Fibroblast of the conjunctiva (primary cell): ENCODE measurements at regions not wholly inside any gene's neighbourhood (a gene's known extent, or its start where the extent isn't known, plus 50 kb on each side); places are given as distances from the start of the nearest gene placed in this dataset.
"Not testable (repeated sequence)": the region's sequence is repeated elsewhere in the genome, so short reads cannot be mapped to it uniquely, and the experiment has no call there.

ENCODE experiments used
- DNase-seq: peaks from one replicate; pipeline ENCODE4 v3.0.0-alpha.2; 2010; ENCODE audit warnings: low read depth

DNA sequence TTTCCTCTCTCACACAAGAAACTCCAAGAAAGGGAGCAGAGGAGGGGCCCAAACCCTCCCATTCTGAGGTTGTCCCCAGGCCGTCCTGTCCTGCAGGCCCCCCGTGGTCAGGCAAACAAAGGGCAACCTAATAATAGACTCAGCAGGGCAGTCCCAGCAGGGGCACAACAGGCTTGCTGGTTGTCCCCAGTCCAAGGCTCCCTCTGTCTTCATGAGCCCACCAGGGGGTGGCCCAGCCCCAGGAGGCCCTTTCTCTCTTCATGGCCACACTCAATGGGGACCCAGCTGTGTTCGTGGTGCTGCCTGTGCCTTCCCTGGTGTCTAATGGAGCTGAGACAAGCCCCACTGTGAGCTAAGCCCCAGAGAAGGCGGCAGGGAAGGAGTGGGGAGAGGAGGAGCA, 359.9 kb downstream of the ADGRD1 start:
- DNase-seq = no peak

GRCh38 chr12:131314524-131315090, 360.9 kb downstream of the ADGRD1 start:
- no peak for DNase-seq

GRCh38 chr12:131315601-131316000, 361.9 kb downstream of the ADGRD1 start:
- no peak for DNase-seq

DNA sequence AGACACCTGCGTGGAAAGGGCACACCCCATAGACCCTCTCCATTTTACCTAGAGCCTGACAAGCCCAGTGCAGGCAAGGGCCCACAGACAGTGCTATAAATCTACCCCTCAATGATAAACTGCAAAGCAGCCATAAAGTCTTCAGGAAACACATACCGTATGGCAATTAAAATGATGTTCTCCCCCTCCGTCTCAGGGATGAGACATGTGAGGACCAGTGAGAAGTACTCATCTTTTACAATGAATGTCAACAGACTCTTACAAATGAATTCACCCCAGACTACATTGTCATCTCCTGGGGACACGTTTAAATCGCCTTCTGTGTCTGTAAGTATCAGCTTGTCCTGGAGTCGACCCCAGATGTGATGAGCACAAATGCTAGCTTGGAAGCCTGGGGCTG, 362.7 kb downstream of the ADGRD1 start:
- DNase-seq = no peak

GRCh38 chr12:131318045-131318685, 364.5 kb downstream of the ADGRD1 start:
- no peak for DNase-seq

GRCh38 chr12:131321988-131322387, 368.3 kb downstream of the ADGRD1 start:
- DNase-seq = no peak

GRCh38 chr12:131322460-131322859, 368.8 kb downstream of the ADGRD1 start:
- not testable (repeated sequence) for DNase-seq

DNA sequence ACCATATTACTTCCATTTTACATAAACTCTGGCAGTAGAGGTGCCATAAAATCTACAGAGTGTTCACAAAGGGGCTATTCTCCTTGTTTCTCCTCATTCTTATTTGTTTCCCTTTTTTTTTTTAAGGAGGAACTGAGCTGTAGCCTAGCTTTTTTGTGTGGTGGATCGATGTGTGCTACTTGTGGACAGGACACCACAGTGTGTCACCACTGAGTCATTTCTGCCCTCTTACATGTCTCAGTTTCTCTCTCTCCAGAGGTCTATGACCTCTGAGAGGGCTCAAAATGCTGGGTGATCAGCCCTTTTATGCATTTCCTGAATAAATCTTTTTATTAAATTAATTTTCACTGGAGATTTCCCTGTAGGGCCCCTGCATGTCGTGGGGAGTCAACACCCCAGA, 370.2 kb downstream of the ADGRD1 start:
- DNase-seq = no peak

DNA sequence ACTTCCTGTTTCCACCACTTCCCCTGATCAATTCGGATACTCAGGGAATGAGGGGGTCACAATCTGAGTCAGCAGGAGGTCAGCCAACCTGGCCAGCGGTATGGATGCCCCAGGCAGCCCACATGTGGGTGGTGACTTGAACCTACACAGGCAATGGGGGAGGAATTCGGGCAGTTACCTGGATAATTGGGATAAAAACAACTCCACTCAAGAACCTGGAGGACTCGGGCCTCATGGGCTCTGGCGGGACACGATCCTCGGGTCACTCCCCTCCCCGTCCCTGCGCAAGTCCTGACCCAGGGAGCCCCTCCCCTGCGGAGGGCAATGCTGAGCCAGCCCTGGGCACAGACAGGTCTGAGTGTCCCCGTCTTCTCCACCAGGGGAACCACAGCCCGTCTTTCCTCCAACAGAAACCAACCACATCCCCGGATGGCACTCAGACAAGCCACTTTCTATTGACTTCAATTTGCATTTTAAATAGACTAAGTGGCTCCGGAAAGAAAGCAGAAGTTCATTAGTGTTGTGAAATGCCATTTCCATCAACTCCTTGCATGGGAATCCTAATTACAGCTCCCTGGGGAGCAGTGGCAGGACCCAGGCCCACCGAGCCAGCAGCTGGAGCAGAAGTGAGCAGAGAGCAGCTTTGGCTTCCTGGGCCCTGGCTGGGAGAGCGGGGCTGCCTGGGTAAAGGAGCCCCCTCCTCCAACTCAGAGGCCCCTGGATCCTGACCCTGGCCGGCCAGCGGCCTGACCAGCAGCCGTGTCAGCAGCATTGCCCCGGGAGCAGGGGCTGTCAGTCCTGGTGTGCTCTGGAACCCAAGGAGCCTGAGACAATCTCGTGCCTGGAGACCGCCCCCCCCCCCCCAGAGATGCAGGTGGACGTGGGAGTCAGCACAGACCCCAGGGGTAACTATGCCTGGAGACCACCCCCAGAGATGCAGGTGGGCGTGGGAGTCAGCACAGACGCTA, 374.1 kb downstream of the ADGRD1 start:
- DNase-seq = no peak

DNA sequence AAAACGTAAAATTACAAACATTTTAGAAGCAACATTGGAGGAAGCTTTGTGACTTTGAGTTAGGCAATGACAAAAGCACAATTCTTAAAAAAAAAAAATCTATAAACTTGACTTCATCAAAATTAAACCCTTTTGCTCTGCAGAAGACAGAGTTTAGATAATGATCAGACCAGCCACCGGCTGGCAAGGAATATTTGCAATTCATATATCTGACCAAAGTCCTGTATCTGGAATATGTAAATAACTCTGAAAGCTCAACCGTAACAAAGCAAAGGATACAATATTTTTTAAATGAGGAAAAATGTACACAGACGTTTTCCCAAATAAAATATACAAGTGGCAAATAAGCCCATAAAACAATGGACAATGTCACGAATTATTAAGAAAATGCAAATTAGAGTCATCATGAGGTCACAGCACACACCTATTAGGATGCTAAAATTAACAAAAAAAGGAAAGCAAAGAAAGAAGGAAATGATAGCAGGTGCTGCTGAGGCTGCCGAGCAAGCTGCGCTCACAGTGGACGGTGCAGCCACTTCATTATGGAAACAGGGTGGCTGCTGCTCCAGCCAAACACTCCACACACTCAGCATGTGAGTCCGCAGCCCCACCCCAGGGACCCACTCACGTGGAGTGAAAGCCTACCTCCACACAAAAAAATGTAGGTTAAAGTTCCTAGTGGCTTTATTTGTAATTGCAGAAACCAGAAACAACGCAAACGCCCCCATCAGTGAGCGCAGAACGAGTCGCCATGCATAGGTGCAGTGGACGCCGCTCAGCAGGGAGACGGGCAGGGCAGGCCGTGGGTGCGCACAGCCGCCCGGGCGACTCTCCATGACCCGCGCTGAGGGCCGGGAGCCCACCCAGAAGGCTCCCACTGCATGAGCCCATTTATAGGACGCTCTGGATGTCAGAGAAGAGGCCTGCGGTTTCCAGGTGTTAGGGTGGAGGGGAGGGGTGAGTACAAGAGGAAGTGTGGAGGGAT, 375.4 kb downstream of the ADGRD1 start:
- DNase-seq = not testable (repeated sequence)

DNA sequence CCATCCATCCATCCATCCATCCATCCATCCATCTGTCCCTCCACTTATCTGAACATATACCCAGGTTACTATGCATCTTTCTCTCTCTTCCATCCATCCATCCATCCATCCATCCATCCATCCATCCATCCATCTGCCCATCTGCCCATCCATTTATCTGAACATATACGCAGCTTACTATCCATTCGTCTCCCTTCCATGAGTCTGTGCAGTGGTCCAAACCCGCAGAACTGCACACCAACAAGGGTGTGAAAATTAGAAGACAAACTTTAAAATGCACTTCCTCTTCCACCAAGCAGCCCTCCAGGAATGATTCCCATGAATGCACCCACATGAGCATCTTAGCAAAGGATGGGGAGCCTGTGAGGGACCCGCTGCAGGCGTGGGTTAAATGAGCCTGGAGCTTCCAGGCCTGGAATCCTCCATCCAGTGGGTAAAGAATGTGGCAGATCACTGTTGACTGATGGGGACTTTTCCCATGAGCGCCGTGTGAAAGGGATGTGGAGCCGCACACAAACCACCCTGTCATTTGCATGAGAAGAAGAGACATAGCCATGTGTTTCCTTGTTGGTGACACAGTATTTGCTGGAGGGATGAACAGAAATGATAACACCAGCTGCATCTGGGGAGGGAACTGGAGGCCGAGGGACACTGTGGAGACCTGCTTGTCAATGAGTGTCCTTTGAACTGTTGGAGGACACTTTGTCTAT, 376.6 kb downstream of the ADGRD1 start:
- no peak for DNase-seq

- DNase-seq = no peak
Observed at GRCh38 chr12:131331148-131331750, 377.5 kb downstream of the ADGRD1 start.

- DNase-seq = no peak
Observed at GRCh38 chr12:131332224-131332623, 378.5 kb downstream of the ADGRD1 start.

- no peak for DNase-seq
Observed at GRCh38 chr12:131333136-131333535, 377.8 kb upstream of the SFSWAP start.

GRCh38 chr12:131333621-131334440, 377.1 kb upstream of the SFSWAP start:
- no peak for DNase-seq

DNA sequence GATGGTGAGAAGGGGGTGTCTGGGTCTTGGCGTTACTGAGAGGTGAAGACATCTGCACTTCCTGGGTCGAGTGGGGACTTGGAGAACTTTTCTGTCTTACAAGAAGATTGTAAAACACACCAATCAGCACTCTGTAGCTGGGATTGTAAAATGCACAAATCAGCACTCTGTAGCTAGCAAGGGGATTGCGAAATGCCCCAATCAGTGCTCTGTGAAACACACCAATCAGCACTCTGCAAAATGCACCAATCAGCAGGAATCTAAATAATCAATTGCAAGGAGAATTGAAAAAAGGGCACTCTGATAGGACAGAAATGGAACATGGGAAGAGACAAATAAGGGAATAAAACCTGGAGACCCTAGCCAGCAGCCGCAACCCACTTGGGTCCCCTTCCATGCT, 376.1 kb upstream of the SFSWAP start:
- no peak for DNase-seq

DNA sequence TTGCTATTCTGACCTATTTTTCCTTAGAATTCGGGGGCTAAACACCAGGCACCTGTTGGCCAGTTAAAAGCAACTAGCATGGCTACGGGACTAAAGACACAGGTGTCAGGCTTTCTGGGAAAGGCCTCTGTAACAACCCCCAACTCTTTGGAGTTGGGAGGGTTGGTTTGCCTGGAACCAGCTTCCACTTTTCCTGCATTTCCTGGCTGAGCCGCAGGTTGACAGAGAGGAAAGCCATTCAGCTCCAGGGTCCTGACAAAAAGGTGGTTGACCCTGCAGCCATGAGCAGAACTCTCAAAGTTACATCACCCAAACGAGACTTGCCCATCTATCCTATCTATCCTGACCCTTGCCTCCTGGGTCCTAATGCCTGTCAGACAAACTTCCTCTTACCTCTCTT, 375.4 kb upstream of the SFSWAP start:
- DNase-seq = no peak

GRCh38 chr12:131337861-131338260, 373.0 kb upstream of the SFSWAP start:
- DNase-seq = not testable (repeated sequence)

DNA sequence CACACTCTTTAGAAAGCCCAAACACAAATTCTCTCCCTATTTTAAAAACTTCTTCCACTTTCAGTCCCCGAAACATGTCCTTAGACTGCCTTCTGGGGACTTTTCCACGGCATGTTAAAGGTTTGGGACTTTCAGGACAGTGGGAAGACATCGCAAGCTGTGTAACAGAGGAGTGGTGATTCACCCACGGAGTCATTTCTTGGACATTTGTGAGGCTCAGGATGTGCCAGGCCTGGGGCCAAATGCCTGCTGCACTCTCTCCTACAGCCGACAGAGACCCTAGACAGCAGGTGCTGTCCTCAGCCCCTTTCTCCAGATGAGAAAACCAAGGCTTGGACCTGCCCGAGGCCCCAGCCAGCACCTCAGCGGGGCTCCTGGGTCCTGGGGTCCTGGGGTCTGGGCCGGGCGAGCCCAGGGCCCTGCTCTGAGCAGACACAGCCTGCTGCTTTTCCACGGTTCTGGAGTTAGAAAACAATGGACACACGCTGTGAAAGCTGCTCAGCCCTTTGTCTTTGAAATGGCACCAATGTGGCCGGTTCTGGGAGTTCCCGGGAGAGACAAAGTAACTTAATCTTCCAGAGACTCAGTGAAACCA, 370.2 kb upstream of the SFSWAP start:
- DNase-seq = no peak
